SK-N-MC (cell line): ENCODE measurements at regions not wholly inside any gene's neighbourhood (a gene's known extent, or its start where the extent isn't known, plus 50 kb on each side); places are given as distances from the start of the nearest gene placed in this dataset.

Experiments used
- EZH2 ChIP-seq: fragments of 200-600 bp; sonication (generic); IDR thresholded peaks from one replicate; pipeline ENCODE4 v1.6.1; 2017; ENCODE audit warnings: antibody characterized with exemption
- FOXP2 ChIP-seq: optimal IDR thresholded peaks from 2 replicates; pipeline ENCODE3; 2011; ENCODE audit warnings: mild to moderate bottlenecking, moderate library complexity; ENCODE audit not compliant: insufficient read depth; ENCODE audit errors: extremely low read length, control extremely low read depth
- POLR2AphosphoS5 ChIP-seq: IDR thresholded peaks from 2 replicates; pipeline ENCODE4 v1.6.1; 2012; ENCODE audit warnings: mild to moderate bottlenecking, low read depth, low read length, borderline replicate concordance

- TF ChIP-seq EZH2, result no peak
- no peak for TF ChIP-seq POLR2AphosphoS5
- no peak for TF ChIP-seq FOXP2
These were observed 104.3 kb upstream of the LINC00305 start for GRCh38 chr18:64253222-64253621.
